SK-MEL-5 (cell line): ENCODE measurements at regions not wholly inside any gene's neighbourhood (a gene's known extent, or its start where the extent isn't known, plus 50 kb on each side); places are given as distances from the start of the nearest gene placed in this dataset.

Source experiments
- DNase-seq: peaks from one replicate; pipeline ENCODE4 v3.0.0-alpha.2; 2016; ENCODE audit warnings: low read depth, low spot score
- in situ Hi-C: cut with HindIII; loops from 2 replicates; pipeline ENCODE4 v1.10.0; 2016; ENCODE audit warnings: low sequenced_read_pairs, high pct_unique_total_duplicates, low pct_unique_long_range_greater_than_20kb

DNA sequence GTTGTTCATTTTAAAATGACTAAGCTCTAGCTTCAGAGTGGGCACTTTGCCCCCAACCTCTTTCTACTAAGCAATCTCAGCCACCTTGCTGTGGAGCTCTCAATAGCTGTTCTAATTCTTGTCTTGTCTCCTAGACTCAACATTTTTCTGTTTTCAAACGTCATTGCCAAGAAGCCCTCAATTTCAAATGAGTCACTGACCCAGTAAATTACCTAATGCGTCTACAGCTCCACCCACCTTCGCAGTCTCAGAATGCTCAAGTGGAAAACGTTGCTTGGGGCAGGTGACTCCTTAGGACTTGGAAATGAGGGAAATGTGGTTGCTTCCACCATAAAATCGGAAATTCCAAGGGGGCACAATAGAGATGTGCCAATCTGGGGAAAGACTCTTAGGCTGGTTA is 59.0 kb downstream of the ING2 start:
- in situ Hi-C loops = no loop called here

GRCh38 chr4:183571350-183571941 is 66.6 kb downstream of the ING2 start:
- in situ Hi-C loops = no loop called here
- no peak for DNase-seq

More for the DNA sequence above, 59.0 kb downstream of the ING2 start:
- peak; percentile 17 for DNase-seq

GRCh38 chr4:183576701-183577404 is 72.0 kb downstream of the ING2 start:
- in situ Hi-C loops = no loop called here
- no peak for DNase-seq

- no peak for DNase-seq
- in situ Hi-C loops = no loop called here
These were observed 75.5 kb downstream of the ING2 start for GRCh38 chr4:183580370-183580769.

DNA sequence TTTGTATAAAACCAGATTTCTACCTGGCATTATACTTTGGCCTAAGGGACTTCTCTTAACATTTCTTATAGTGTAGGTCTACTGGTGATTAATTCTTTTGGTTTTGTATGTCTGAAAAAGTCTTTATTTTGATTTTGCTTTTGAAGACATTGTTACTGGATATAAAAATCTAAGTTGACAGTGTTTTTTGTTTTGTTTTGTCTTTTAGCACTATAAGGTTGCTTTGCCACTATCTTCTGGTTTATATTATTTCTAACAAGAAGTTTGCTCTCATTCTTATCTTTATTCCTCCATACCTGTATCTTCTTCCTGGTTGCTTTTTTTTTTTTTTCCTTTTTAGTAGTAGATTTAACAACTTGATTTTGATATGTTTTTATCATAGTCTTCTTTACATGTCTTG is 76.0 kb downstream of the ING2 start:
- no peak for DNase-seq

GRCh38 chr4:183586824-183587223 is 72.2 kb downstream of the RWDD4 start:
- in situ Hi-C loops = no loop called here
- DNase-seq = no peak

More for the DNA sequence above, 76.0 kb downstream of the ING2 start:
- in situ Hi-C loops = no loop called here

- in situ Hi-C loops = no loop called here
- DNase-seq = peak; percentile 82
These were observed 70.8 kb downstream of the RWDD4 start for GRCh38 chr4:183588169-183588675.

- in situ Hi-C loops = no loop called here
- no peak for DNase-seq
These were observed 70.3 kb downstream of the RWDD4 start for GRCh38 chr4:183588691-183589090.

- in situ Hi-C loops = no loop called here
- no peak for DNase-seq
These were observed 69.4 kb downstream of the RWDD4 start for GRCh38 chr4:183589461-183590099.
